ENCODE measurements at regions not wholly inside any gene's neighbourhood (a gene's known extent, or its start where the extent isn't known, plus 50 kb on each side); places are given as distances from the start of the nearest gene placed in this dataset.
A peak's percentile ranks its signal among the peaks of the same experiment; 100 is the strongest.

GRCh38 chr4:100948911-100949310 is 398.4 kb downstream of the PPP3CA start:
- intact Hi-C loops (cut with DNase I), result no loop called here

GRCh38 chr4:100945789-100946188 is 401.5 kb downstream of the PPP3CA start:
- Histone ChIP-seq H3K27me3 (no peaks in the 10 kb centered on the region), H3K4me1 (no peaks in the 10 kb centered on the region), H3K36me3 (no peaks in the 10 kb centered on the region), H3K4me3 (no peak overlapping the region), H3K9me3 (peaks cover 0 to 11% (median 2%) of the 10 kb centered on the region in 4 donors), H3K27ac (replicated peaks in 1 of 4) (no peak overlapping the region)
- intact Hi-C loops (cut with DNase I), result no loop called here
- no peak for DNase-seq (ENCODE audit: extremely low spot score)
- TF ChIP-seq POLR2A (IDR thresholded peaks at IDR 0.05; ENCODE audit: low read depth), result no peak
- no peak for TF ChIP-seq CTCF (IDR thresholded peaks at IDR 0.05)
- no peak for TF ChIP-seq POLR2AphosphoS5 (IDR thresholded peaks at IDR 0.05)
- TF ChIP-seq EP300 (IDR thresholded peaks at IDR 0.05), result no peak

More at GRCh38 chr4:100948911-100949310, 398.4 kb downstream of the PPP3CA start:
- 65% methylated on average over 4 of the region's 4 CpGs for WGBS
- Histone ChIP-seq H3K27ac (replicated peaks in 1 of 4) (no peak overlapping the region), H3K27me3 (no peaks in the 10 kb centered on the region), H3K9me3 (no peaks in the 10 kb centered on the region), H3K4me1 (no peaks in the 10 kb centered on the region), H3K36me3 (no peaks in the 10 kb centered on the region), H3K4me3 (no peak overlapping the region)
- no peak for DNase-seq (ENCODE audit: extremely low spot score)
- TF ChIP-seq POLR2A (IDR thresholded peaks at IDR 0.05; ENCODE audit: low read depth) (no peak), CTCF (IDR thresholded peaks at IDR 0.05) (no peak), POLR2AphosphoS5 (IDR thresholded peaks at IDR 0.05) (no peak), EP300 (IDR thresholded peaks at IDR 0.05) (no peak)

- no peaks in the 10 kb centered on the region for H3K36me3 ChIP-seq
- intact Hi-C loops (cut with DNase I), result no loop called here
- H3K4me1 ChIP-seq, result no peaks in the 10 kb centered on the region
- H3K9me3 ChIP-seq, result peaks cover 0 to 11% (median 2%) of the 10 kb centered on the region in 4 donors
- no peak overlapping the region for H3K4me3 ChIP-seq
- no peak for DNase-seq (ENCODE audit: extremely low spot score)
- no peak for TF ChIP-seq POLR2A (IDR thresholded peaks at IDR 0.05; ENCODE audit: low read depth)
- no peak for TF ChIP-seq EP300 (IDR thresholded peaks at IDR 0.05)
- no peak for TF ChIP-seq CTCF (IDR thresholded peaks at IDR 0.05)
- no peak for TF ChIP-seq POLR2AphosphoS5 (IDR thresholded peaks at IDR 0.05)
- H3K27ac ChIP-seq (replicated peaks in 1 of 4), result no peak overlapping the region
- WGBS, result no CpG with 5 or more reads among the region's 2 CpGs
- no peaks in the 10 kb centered on the region for H3K27me3 ChIP-seq
These were observed 408.6 kb downstream of the PPP3CA start for GRCh38 chr4:100938698-100939097.

- no peak overlapping the region for H3K27ac ChIP-seq (replicated peaks in 1 of 4)
- 59% methylated on average over 4 of the region's 4 CpGs for whole genome bisulfite sequencing
- H3K9me3 ChIP-seq, result peaks cover 0 to under 1% (median 0%) of the 10 kb centered on the region in 4 donors
- no peaks in the 10 kb centered on the region for H3K27me3 ChIP-seq
- TF ChIP-seq EP300 (IDR thresholded peaks at IDR 0.05) (no peak), POLR2AphosphoS5 (IDR thresholded peaks at IDR 0.05) (no peak), CTCF (IDR thresholded peaks at IDR 0.05) (no peak), POLR2A (IDR thresholded peaks at IDR 0.05; ENCODE audit: low read depth) (no peak)
- H3K36me3 ChIP-seq, result no peaks in the 10 kb centered on the region
- H3K4me3 ChIP-seq, result no peak overlapping the region
- intact Hi-C loops (cut with DNase I), result no loop called here
- no peak for DNase-seq (ENCODE audit: extremely low spot score)
- peaks cover 0 to 10% (median 0%) of the 10 kb centered on the region in 4 donors for H3K4me1 ChIP-seq
These were observed 410.5 kb downstream of the PPP3CA start for GRCh38 chr4:100936661-100937375.

- WGBS, result 94% methylated on average over 1 of the region's 1 CpG
- H3K36me3 ChIP-seq, result no peaks in the 10 kb centered on the region
- intact Hi-C loops (cut with DNase I), result no loop called here
These were observed 412.2 kb downstream of the PPP3CA start for GRCh38 chr4:100935090-100935489.

More at GRCh38 chr4:100935090-100935489, 412.2 kb downstream of the PPP3CA start:
- Histone ChIP-seq H3K4me3 (no peak overlapping the region), H3K4me1 (peaks cover 0 to 10% (median 0%) of the 10 kb centered on the region in 4 donors), H3K27me3 (no peaks in the 10 kb centered on the region), H3K9me3 (no peaks in the 10 kb centered on the region), H3K27ac (replicated peaks in 1 of 4) (no peak overlapping the region)
- DNase-seq (ENCODE audit: extremely low spot score), result no peak
- TF ChIP-seq CTCF (IDR thresholded peaks at IDR 0.05) (peak in 1 of 3 experiments; percentile 17), EP300 (IDR thresholded peaks at IDR 0.05) (no peak)

Measured in esophagus muscularis mucosa (tissue), 4 donors.